ENCODE measurements at regions not wholly inside any gene's neighbourhood (a gene's known extent, or its start where the extent isn't known, plus 50 kb on each side); places are given as distances from the start of the nearest gene placed in this dataset.

- Histone ChIP-seq H3K36me3 (ENCODE audit: control insufficient read depth, insufficient read depth, low read length) (no peaks in the 10 kb centered on the region), H3K4me1 (ENCODE audit: control insufficient read depth, insufficient read depth, low read length) (no peaks in the 10 kb centered on the region), H3K4me3 (ENCODE audit: low read depth, low read length) (no peak overlapping the region)
Measured at GRCh38 chr10:71159892-71160291, 52.5 kb upstream of the UNC5B start.

GRCh38 chr10:71161425-71161824, 50.9 kb upstream of the UNC5B start:
- no peak overlapping the region for H3K4me3 ChIP-seq (ENCODE audit: low read depth, low read length)
- no peaks in the 10 kb centered on the region for H3K36me3 ChIP-seq (ENCODE audit: control insufficient read depth, insufficient read depth, low read length)
- H3K27me3 ChIP-seq (ENCODE audit: control insufficient read depth, insufficient read depth, low read length) = no peaks in the 10 kb centered on the region
- H3K9ac ChIP-seq (ENCODE audit: low read depth, low read length) = no peak overlapping the region
- H3K9me3 ChIP-seq (ENCODE audit: control insufficient read depth, insufficient read depth, low read length) = no peaks in the 10 kb centered on the region
- H3K4me1 ChIP-seq (ENCODE audit: control insufficient read depth, insufficient read depth, low read length) = no peaks in the 10 kb centered on the region

More at GRCh38 chr10:71159892-71160291, 52.5 kb upstream of the UNC5B start:
- Histone ChIP-seq H3K9me3 (ENCODE audit: control insufficient read depth, insufficient read depth, low read length) (no peaks in the 10 kb centered on the region), H3K27me3 (ENCODE audit: control insufficient read depth, insufficient read depth, low read length) (no peaks in the 10 kb centered on the region), H3K9ac (ENCODE audit: low read depth, low read length) (no peak overlapping the region)

All from iPS-15b (cell line).